ENCODE measurements at regions not wholly inside any gene's neighbourhood (a gene's known extent, or its start where the extent isn't known, plus 50 kb on each side); places are given as distances from the start of the nearest gene placed in this dataset.

DNA sequence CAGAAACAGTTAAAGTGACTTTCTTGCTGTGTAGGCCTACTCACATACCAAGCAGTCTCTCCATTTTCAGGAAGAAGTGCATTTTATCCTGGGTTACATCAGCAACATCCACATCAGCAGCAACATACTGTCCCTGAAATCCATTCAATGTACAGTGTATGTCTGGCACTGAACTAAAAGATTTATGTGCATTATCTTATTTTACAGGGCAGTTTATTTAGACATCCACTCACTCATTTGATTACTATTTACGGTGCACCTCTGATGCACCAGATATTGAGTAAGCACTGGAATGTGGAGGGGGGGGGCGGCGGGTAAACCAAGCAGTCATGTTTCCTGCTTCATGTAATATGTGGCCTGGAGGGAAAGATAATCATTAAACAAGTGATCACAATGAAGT lies 1128.2 kb downstream of the BCL11A start (continued):
- no peak for TF ChIP-seq MAZ (IDR thresholded peaks at IDR 0.05; ENCODE audit: borderline replicate concordance, low read depth, low read length)

DNA sequence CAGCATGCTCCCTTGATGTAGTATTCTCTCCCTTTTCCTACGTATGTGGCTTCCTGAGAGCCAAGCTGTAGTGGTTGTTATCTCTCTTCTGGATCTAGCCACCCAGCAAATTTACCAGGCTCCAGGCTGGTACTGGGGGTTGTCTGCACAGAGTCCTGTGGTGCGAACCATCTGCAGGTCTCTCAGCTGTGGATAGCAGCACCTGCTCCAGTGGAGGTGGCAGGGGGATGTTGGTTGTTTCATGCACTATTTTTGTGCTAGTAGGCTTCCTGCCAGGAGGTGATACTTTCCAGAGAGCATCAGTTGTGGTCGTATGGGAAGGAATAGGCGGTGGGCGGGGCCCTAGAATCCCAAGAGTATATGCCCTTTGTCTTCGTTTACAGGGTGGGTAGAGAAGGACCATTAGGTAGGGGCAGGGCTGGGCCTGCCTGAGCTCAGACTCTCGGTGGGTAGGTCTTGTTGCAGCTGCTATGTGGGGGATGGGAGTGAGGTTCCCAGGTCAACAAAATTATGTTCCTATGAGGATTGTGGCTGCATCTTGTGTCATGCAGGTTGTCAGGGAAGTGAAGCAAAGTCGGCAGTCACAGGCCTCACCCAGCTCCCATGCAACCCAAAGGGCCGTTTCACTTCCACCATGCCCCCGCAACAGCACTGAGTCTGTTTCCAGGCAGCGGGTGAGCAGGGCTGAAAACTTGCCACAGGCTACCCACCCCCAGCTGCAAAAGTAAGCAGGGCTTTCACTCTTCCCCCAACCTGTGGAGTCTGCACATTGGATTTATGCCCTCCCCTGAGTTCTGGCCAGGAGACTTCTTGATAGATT lies 1139.5 kb downstream of the BCL11A start:
- DNase-seq (ENCODE audit: low read depth in 1 of 2, low spot score in 1 of 2) = no peak
- no peak for ATAC-seq
- no peak overlapping the region for H3K27ac ChIP-seq
- ChIA-PET POLR2A (no interaction called here), CTCF (interaction anchor here (1.5 kb wide), 1 partner anchor 15 kb away, joined by 5 read pairs; no protein-coding TSS in a partner anchor)
- 27% methylated on average over 11 of the region's 11 CpGs for WGBS (ENCODE audit: missing lambda C conversion rate)
- H3K4me3 ChIP-seq = no peak overlapping the region
- H3K4me2 ChIP-seq = no peak overlapping the region
- TF ChIP-seq FOSL2 (IDR thresholded peaks at IDR 0.05) (no peak), FOSL2 (CRISPR knock-in tag; IDR thresholded peaks at IDR 0.05) (no peak), CHD4 (IDR thresholded peaks at IDR 0.05; ENCODE audit: borderline replicate concordance) (no peak), POLR2A (IDR thresholded peaks at IDR 0.05; ENCODE audit: low read length) (no peak)
- TF ChIP-seq, protein P1, sequence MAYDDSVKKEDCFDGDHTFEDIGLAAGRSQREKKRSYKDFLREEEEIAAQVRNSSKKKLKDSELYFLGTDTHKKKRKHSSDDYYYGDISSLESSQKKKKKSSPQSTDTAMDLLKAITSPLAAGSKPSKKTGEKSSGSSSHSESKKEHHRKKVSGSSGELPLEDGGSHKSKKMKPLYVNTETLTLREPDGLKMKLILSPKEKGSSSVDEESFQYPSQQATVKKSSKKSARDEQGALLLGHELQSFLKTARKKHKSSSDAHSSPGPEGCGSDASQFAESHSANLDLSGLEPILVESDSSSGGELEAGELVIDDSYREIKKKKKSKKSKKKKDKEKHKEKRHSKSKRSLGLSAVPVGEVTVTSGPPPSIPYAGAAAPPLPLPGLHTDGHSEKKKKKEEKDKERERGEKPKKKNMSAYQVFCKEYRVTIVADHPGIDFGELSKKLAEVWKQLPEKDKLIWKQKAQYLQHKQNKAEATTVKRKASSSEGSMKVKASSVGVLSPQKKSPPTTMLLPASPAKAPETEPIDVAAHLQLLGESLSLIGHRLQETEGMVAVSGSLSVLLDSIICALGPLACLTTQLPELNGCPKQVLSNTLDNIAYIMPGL (CRISPR knock-in tag; IDR thresholded peaks at IDR 0.05; ENCODE audit: borderline replicate concordance) = no peak
- peaks cover 16% of the 10 kb centered on the region; the same call in 2 of the 3 replicates for H3K9me3 ChIP-seq
- no peak for FAIRE-seq
- no peaks in the 10 kb centered on the region for H3K4me1 ChIP-seq

GRCh38 chr2:59399126-59399525 lies 1154.3 kb downstream of the BCL11A start:
- 12% methylated on average over 2 of the region's 2 CpGs for WGBS (ENCODE audit: missing lambda C conversion rate)
- Histone ChIP-seq H3K4me2 (no peak overlapping the region), H3K4me3 (no peak overlapping the region), H3K9me3 (peaks cover 19% of the 10 kb centered on the region; the same call in 2 of the 3 replicates), H3K27ac (no peak overlapping the region), H3K4me1 (no peaks in the 10 kb centered on the region)
- no peak for ATAC-seq
- TF ChIP-seq HOXA7 (CRISPR knock-in tag; IDR thresholded peaks at IDR 0.05) (no peak), HES2 (IDR thresholded peaks at IDR 0.05) (no peak), TFCP2L1 (CRISPR knock-in tag; IDR thresholded peaks at IDR 0.05) (no peak)
- ChIA-PET POLR2A (no interaction called here), CTCF (no interaction called here)
- no peak for DNase-seq (ENCODE audit: low read depth in 1 of 2, low spot score in 1 of 2)
- no peak for FAIRE-seq

GRCh38 chr2:59398081-59398480 lies 1155.4 kb downstream of the BCL11A start:
- H3K4me3 ChIP-seq = no peak overlapping the region
- CTCF ChIA-PET = no interaction called here
- peaks cover 19% of the 10 kb centered on the region; the same call in 2 of the 3 replicates for H3K9me3 ChIP-seq
- no peak overlapping the region for H3K4me2 ChIP-seq
- no peak for ATAC-seq
- FAIRE-seq = no peak
- no peaks in the 10 kb centered on the region for H3K4me1 ChIP-seq
- no peak overlapping the region for H3K27ac ChIP-seq
- no peak for TF ChIP-seq EHF (CRISPR knock-in tag; IDR thresholded peaks at IDR 0.05)
- TF ChIP-seq FOXS1 (CRISPR knock-in tag; IDR thresholded peaks at IDR 0.05) = no peak
- no peak for TF ChIP-seq EHMT2 (IDR thresholded peaks at IDR 0.05; ENCODE audit: low read depth)
- no peak for TF ChIP-seq NFE2L2 (conservative IDR thresholded peaks at IDR 0.05; ENCODE audit: low read length)
- TF ChIP-seq BHLHE40 (IDR thresholded peaks at IDR 0.05; ENCODE audit: low read depth, low read length) = no peak
- no peak for TF ChIP-seq CBX8 (IDR thresholded peaks at IDR 0.05)
- no peak for TF ChIP-seq TP53 (CRISPR knock-in tag; IDR thresholded peaks at IDR 0.05)
- no peak for TF ChIP-seq POLR2A (IDR thresholded peaks at IDR 0.05; ENCODE audit: low read length)
- TF ChIP-seq REST (IDR thresholded peaks at IDR 0.05) = no peak
- POLR2A ChIA-PET = no interaction called here
- DNase-seq (ENCODE audit: low read depth in 1 of 2, low spot score in 1 of 2) = no peak

Data from A549 (cell line).